ENCODE measurements at regions not wholly inside any gene's neighbourhood (a gene's known extent, or its start where the extent isn't known, plus 50 kb on each side); places are given as distances from the start of the nearest gene placed in this dataset.

- TF ChIP-seq EZH2phosphoT487 (IDR thresholded peaks at IDR 0.05), result no peak
- no peak for TF ChIP-seq CTCF (IDR thresholded peaks at IDR 0.05)
Measured at GRCh38 chrX:33892670-33893069, 239.4 kb downstream of the FAM47A start.

Data from neural progenitor cell (in vitro differentiated cells).